ENCODE measurements at regions not wholly inside any gene's neighbourhood (a gene's known extent, or its start where the extent isn't known, plus 50 kb on each side); places are given as distances from the start of the nearest gene placed in this dataset.

DNA sequence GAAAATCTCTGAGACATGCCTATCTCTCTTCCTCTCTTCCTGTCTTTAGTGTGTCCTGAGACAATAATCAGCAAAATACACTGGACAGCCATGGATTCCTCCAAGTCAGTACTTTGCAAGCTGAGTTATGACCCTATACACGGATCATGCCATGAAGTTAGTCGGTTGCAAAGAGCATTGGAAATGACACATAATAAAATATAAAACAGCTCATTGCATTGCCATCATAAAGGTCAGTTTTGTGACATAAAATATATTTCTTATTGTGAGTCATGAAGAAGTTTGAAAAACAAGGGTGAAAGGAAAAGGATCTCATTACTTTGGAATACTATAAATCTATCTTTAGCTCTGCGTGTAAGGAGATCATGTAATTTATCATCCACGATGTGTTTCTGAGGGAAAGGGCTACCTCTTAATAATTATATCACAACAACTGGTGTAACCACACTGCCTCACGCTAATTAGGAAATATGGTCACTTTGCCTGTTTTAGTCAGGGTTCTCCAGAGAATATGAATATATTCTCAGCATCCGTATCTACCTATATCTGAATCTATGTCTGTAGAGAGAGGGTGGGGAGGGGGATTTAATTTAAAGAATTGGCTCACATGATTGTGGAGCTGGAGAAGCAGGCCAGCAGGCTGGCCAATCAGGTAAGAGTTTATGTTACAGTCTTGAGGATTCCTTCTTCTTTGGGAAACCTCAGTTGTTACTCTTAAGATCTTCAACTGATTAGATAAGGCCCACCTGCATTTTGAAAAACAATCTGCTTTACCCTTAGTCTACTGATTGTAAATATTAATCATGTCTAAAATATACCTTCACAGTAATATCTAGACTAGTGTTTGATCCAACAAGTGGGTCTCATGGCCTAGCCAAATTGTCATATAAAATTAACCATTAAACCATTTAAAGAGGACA, 198.8 kb downstream of the FAT3 start:
- Histone ChIP-seq H4K20me1 (ENCODE audit: insufficient read depth, low read length) (no peaks in the 10 kb centered on the region), H3K79me2 (ENCODE audit: insufficient read depth, low read length) (no peaks in the 10 kb centered on the region)

DNA sequence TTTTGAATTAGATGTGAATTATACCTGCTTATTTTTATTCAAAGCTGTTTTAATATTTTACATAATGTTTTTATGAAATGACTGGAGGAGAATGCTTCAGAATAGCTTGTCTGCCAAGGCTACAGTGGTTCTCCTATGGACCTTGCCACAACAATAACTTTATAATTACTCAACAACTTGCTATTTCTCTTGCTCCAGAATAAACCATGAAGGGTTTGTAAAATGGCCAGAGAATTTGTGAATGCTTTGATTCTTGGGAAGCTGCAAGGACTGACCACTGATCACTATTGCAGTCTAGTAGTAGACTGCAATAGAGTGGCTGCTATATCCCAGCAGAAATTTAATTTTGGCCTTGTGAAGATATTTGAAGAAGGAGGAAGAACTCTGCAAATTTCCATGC, 199.7 kb downstream of the FAT3 start:
- no peaks in the 10 kb centered on the region for H4K20me1 ChIP-seq (ENCODE audit: insufficient read depth, low read length)
- no peaks in the 10 kb centered on the region for H3K4me1 ChIP-seq (ENCODE audit: insufficient read depth, low read length)
- H3K4me2 ChIP-seq (ENCODE audit: insufficient read depth, low read length), result no peak overlapping the region
- H3K27me3 ChIP-seq (ENCODE audit: insufficient read depth, low read length, poor library complexity), result no peaks in the 10 kb centered on the region
- H2AFZ ChIP-seq (ENCODE audit: low read depth, low read length), result no peak overlapping the region
- H3K79me2 ChIP-seq (ENCODE audit: insufficient read depth, low read length), result no peaks in the 10 kb centered on the region
- H3K9me3 ChIP-seq (ENCODE audit: insufficient read depth, low read length, severe bottlenecking), result no peaks in the 10 kb centered on the region
- H3K27ac ChIP-seq (ENCODE audit: low read length), result no peak overlapping the region
- no peaks in the 10 kb centered on the region for H3K36me3 ChIP-seq (ENCODE audit: insufficient read depth, low read length)
- no peak overlapping the region for H3K9ac ChIP-seq (ENCODE audit: low read depth, low read length)
- ATAC-seq (ENCODE audit: insufficient read depth, low read depth) (no peak), DNase-seq (no peak)
- TF ChIP-seq EZH2 (IDR thresholded peaks at IDR 0.05; ENCODE audit: borderline replicate concordance, low read depth, low read length, severe bottlenecking), result no peak
- TF ChIP-seq, protein P1, sequence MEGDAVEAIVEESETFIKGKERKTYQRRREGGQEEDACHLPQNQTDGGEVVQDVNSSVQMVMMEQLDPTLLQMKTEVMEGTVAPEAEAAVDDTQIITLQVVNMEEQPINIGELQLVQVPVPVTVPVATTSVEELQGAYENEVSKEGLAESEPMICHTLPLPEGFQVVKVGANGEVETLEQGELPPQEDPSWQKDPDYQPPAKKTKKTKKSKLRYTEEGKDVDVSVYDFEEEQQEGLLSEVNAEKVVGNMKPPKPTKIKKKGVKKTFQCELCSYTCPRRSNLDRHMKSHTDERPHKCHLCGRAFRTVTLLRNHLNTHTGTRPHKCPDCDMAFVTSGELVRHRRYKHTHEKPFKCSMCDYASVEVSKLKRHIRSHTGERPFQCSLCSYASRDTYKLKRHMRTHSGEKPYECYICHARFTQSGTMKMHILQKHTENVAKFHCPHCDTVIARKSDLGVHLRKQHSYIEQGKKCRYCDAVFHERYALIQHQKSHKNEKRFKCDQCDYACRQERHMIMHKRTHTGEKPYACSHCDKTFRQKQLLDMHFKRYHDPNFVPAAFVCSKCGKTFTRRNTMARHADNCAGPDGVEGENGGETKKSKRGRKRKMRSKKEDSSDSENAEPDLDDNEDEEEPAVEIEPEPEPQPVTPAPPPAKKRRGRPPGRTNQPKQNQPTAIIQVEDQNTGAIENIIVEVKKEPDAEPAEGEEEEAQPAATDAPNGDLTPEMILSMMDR (IDR thresholded peaks at IDR 0.05; ENCODE audit: borderline replicate concordance, extremely low read depth, low read length, poor library complexity, severe bottlenecking), result no peak
- H3K4me3 ChIP-seq (ENCODE audit: low read depth in 1 of 2, low read length in 2 of 2), result no peak overlapping the region

More for the DNA sequence above, 198.8 kb downstream of the FAT3 start:
- no peak for DNase-seq
- Histone ChIP-seq H2AFZ (ENCODE audit: low read depth, low read length) (no peak overlapping the region), H3K4me3 (ENCODE audit: low read depth in 1 of 2, low read length in 2 of 2) (no peak overlapping the region), H3K9me3 (ENCODE audit: insufficient read depth, low read length, severe bottlenecking) (no peaks in the 10 kb centered on the region), H3K27ac (ENCODE audit: low read length) (no peak overlapping the region), H3K9ac (ENCODE audit: low read depth, low read length) (no peak overlapping the region), H3K4me2 (ENCODE audit: insufficient read depth, low read length) (no peak overlapping the region), H3K27me3 (ENCODE audit: insufficient read depth, low read length, poor library complexity) (no peaks in the 10 kb centered on the region), H3K36me3 (ENCODE audit: insufficient read depth, low read length) (no peaks in the 10 kb centered on the region), H3K4me1 (ENCODE audit: insufficient read depth, low read length) (no peaks in the 10 kb centered on the region)
- no peak for ATAC-seq (ENCODE audit: insufficient read depth, low read depth)
- TF ChIP-seq, protein P1 (IDR thresholded peaks at IDR 0.05; ENCODE audit: borderline replicate concordance, extremely low read depth, low read length, poor library complexity, severe bottlenecking), result no peak
- no peak for TF ChIP-seq EZH2 (IDR thresholded peaks at IDR 0.05; ENCODE audit: borderline replicate concordance, low read depth, low read length, severe bottlenecking)

DNA sequence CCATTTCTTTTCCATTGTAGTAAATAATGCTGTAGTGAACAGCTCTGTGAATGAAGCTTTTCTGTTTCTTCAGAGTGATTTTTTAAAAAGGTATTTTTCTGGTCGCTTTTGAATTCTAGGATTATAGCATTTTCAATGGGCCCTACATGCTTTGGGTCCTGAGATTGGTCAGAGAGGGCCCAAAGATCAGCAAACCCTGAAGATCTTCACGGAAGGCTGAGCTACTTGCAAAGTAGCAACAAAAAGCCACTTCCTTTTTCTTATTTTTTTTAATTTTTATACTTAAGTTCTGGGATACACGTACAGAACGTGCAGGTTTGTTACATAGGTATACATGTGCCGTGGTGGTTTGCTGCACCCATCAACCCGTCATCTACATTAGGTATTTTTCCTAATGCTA, 200.5 kb downstream of the FAT3 start:
- no peak overlapping the region for H3K27ac ChIP-seq (ENCODE audit: low read length)
- H2AFZ ChIP-seq (ENCODE audit: low read depth, low read length), result no peak overlapping the region
- TF ChIP-seq, protein P1 (IDR thresholded peaks at IDR 0.05; ENCODE audit: borderline replicate concordance, extremely low read depth, low read length, poor library complexity, severe bottlenecking), result no peak
- no peak for TF ChIP-seq EZH2 (IDR thresholded peaks at IDR 0.05; ENCODE audit: borderline replicate concordance, low read depth, low read length, severe bottlenecking)
- no peaks in the 10 kb centered on the region for H4K20me1 ChIP-seq (ENCODE audit: insufficient read depth, low read length)
- H3K9me3 ChIP-seq (ENCODE audit: insufficient read depth, low read length, severe bottlenecking), result no peaks in the 10 kb centered on the region
- H3K4me2 ChIP-seq (ENCODE audit: insufficient read depth, low read length), result no peak overlapping the region
- H3K27me3 ChIP-seq (ENCODE audit: insufficient read depth, low read length, poor library complexity), result no peaks in the 10 kb centered on the region
- no peak overlapping the region for H3K9ac ChIP-seq (ENCODE audit: low read depth, low read length)
- no peak overlapping the region for H3K4me3 ChIP-seq (ENCODE audit: low read depth in 1 of 2, low read length in 2 of 2)
- ATAC-seq (ENCODE audit: insufficient read depth, low read depth), result no peak
- no peaks in the 10 kb centered on the region for H3K4me1 ChIP-seq (ENCODE audit: insufficient read depth, low read length)
- no peaks in the 10 kb centered on the region for H3K79me2 ChIP-seq (ENCODE audit: insufficient read depth, low read length)
- H3K36me3 ChIP-seq (ENCODE audit: insufficient read depth, low read length), result no peaks in the 10 kb centered on the region
- DNase-seq, result no peak
